ENCODE measurements at regions not wholly inside any gene's neighbourhood (a gene's known extent, or its start where the extent isn't known, plus 50 kb on each side); places are given as distances from the start of the nearest gene placed in this dataset.
"Not testable (repeated sequence)": the region's sequence is repeated elsewhere in the genome, so short reads cannot be mapped to it uniquely, and the experiment has no call there.

DNA sequence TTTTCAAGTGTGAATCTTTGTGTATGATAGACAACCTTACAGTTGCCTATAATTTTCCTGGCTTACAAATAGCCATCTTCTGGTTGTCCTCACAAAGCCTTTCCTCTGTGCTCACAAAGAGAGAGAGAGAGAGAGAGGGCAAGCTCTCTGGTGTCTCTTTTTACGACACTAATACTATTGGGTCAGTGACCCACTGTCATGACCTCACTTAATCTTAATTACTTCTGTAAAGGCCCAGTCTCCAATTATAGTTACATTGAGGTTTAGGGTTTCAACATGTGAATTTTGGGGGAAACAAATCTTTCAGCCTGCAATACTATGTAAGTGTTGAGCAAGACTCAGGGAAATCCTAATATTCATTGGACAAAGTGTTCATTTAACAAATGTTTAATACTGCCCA is 167.4 kb upstream of the COL11A1 start:
- TF ChIP-seq CTCF (IDR thresholded peaks at IDR 0.05), result no peak
- Histone ChIP-seq H3K4me3 (ENCODE audit: low read length) (no peak overlapping the region), H3K36me3 (ENCODE audit: insufficient read depth, low read length) (no peaks in the 10 kb centered on the region), H3K9me3 (ENCODE audit: control insufficient read depth in 1 of 2, insufficient read depth in 1 of 2, low read length in 2 of 2) (no peaks in the 10 kb centered on the region), H3K4me1 (ENCODE audit: insufficient read depth, low read length) (no peaks in the 10 kb centered on the region), H3K27me3 (ENCODE audit: control insufficient read depth in 1 of 2, insufficient read depth in 2 of 2, low read length in 2 of 2) (no peaks in the 10 kb centered on the region), H3K27ac (ENCODE audit: low read depth in 1 of 2, low read length in 2 of 2) (no peak overlapping the region)
- Mint-ChIP-seq H3K4me3 (no peak overlapping the region), H3K27me3 (no peaks in the 10 kb centered on the region), H3K9me3 (peaks cover 3% of the 10 kb centered on the region), H3K4me1 (ENCODE audit: low read depth) (no peaks in the 10 kb centered on the region), H3K27ac (no peak overlapping the region), H3K36me3 (ENCODE audit: low read depth) (no peaks in the 10 kb centered on the region)
- DNase-seq (no peak), ATAC-seq (ENCODE audit: poor library complexity) (no peak)
- CTCF ChIA-PET, result no interaction called here
- intact Hi-C loops (cut with DNase I, micrococcal nuclease), result no loop called here
- POLR2A ChIA-PET, result no interaction called here

- no peaks in the 10 kb centered on the region for H3K9me3 ChIP-seq (ENCODE audit: control insufficient read depth in 1 of 2, insufficient read depth in 1 of 2, low read length in 2 of 2)
- H3K36me3 Mint-ChIP-seq (ENCODE audit: low read depth), result no peaks in the 10 kb centered on the region
- H3K4me1 Mint-ChIP-seq (ENCODE audit: low read depth), result no peaks in the 10 kb centered on the region
- H3K27me3 Mint-ChIP-seq, result no peaks in the 10 kb centered on the region
- H3K27ac ChIP-seq (ENCODE audit: low read depth in 1 of 2, low read length in 2 of 2), result no peak overlapping the region
- no peak overlapping the region for H3K4me3 Mint-ChIP-seq
- peaks cover 3% of the 10 kb centered on the region for H3K9me3 Mint-ChIP-seq
- ChIA-PET CTCF (no interaction called here), POLR2A (no interaction called here)
- no peaks in the 10 kb centered on the region for H3K4me1 ChIP-seq (ENCODE audit: insufficient read depth, low read length)
- no peak overlapping the region for H3K27ac Mint-ChIP-seq
- no peak for TF ChIP-seq CTCF (IDR thresholded peaks at IDR 0.05)
- no peaks in the 10 kb centered on the region for H3K36me3 ChIP-seq (ENCODE audit: insufficient read depth, low read length)
- ATAC-seq (ENCODE audit: poor library complexity) (no peak), DNase-seq (no peak)
- H3K4me3 ChIP-seq (ENCODE audit: low read length), result no peak overlapping the region
- intact Hi-C loops (cut with DNase I, micrococcal nuclease), result no loop called here
- no peaks in the 10 kb centered on the region for H3K27me3 ChIP-seq (ENCODE audit: control insufficient read depth in 1 of 2, insufficient read depth in 2 of 2, low read length in 2 of 2)
Observed at GRCh38 chr1:103274886-103275285, 166.6 kb upstream of the COL11A1 start.

GRCh38 chr1:103273106-103273505 is 164.8 kb upstream of the COL11A1 start:
- ChIA-PET CTCF (no interaction called here), POLR2A (no interaction called here)
- no peak for DNase-seq
- H3K27me3 Mint-ChIP-seq, result no peaks in the 10 kb centered on the region
- no peaks in the 10 kb centered on the region for H3K9me3 ChIP-seq (ENCODE audit: control insufficient read depth in 1 of 2, insufficient read depth in 1 of 2, low read length in 2 of 2)
- no peaks in the 10 kb centered on the region for H3K36me3 Mint-ChIP-seq (ENCODE audit: low read depth)
- H3K4me1 Mint-ChIP-seq (ENCODE audit: low read depth), result no peaks in the 10 kb centered on the region
- no peaks in the 10 kb centered on the region for H3K36me3 ChIP-seq (ENCODE audit: insufficient read depth, low read length)
- no peaks in the 10 kb centered on the region for H3K4me1 ChIP-seq (ENCODE audit: insufficient read depth, low read length)
- ATAC-seq (ENCODE audit: poor library complexity), result no peak
- H3K4me3 ChIP-seq (ENCODE audit: low read length), result no peak overlapping the region
- no peak overlapping the region for H3K27ac Mint-ChIP-seq
- peaks cover 6% of the 10 kb centered on the region for H3K9me3 Mint-ChIP-seq
- no peak overlapping the region for H3K4me3 Mint-ChIP-seq
- H3K27ac ChIP-seq (ENCODE audit: low read depth in 1 of 2, low read length in 2 of 2), result no peak overlapping the region
- intact Hi-C loops (cut with DNase I, micrococcal nuclease), result no loop called here
- TF ChIP-seq CTCF (IDR thresholded peaks at IDR 0.05), result no peak
- no peaks in the 10 kb centered on the region for H3K27me3 ChIP-seq (ENCODE audit: control insufficient read depth in 1 of 2, insufficient read depth in 2 of 2, low read length in 2 of 2)

DNA sequence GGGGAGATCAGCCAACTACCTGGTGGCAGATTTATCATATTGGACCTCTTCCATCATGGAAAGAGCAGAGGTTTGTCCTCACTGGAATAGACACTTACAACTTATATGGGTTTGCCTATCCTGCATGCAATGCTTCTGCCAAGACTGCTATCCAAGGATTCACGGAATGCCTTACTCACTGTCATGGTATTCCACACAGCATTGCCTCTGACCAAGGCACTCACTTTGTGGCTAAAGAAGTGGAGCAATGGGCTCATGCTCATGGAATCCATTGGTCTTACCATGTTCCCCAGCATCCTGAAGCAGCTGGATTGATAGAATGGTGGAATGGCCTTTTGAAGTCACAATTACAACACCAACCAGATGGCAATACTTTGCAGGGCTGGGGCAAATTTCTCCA is 163.1 kb upstream of the COL11A1 start:
- H3K27me3 ChIP-seq (ENCODE audit: control insufficient read depth in 1 of 2, insufficient read depth in 2 of 2, low read length in 2 of 2); H3K27me3 Mint-ChIP-seq; POLR2A ChIA-PET; H3K4me1 Mint-ChIP-seq (ENCODE audit: low read depth); H3K4me1 ChIP-seq (ENCODE audit: insufficient read depth, low read length); H3K9me3 Mint-ChIP-seq; H3K4me3 ChIP-seq (ENCODE audit: low read length); H3K4me3 Mint-ChIP-seq; ATAC-seq (ENCODE audit: poor library complexity); CTCF ChIA-PET; H3K9me3 ChIP-seq (ENCODE audit: control insufficient read depth in 1 of 2, insufficient read depth in 1 of 2, low read length in 2 of 2); H3K36me3 Mint-ChIP-seq (ENCODE audit: low read depth); H3K27ac ChIP-seq (ENCODE audit: low read depth in 1 of 2, low read length in 2 of 2); DNase-seq; intact Hi-C loops (cut with DNase I, micrococcal nuclease); H3K27ac Mint-ChIP-seq; H3K36me3 ChIP-seq (ENCODE audit: insufficient read depth, low read length): not testable (repeated sequence)
